ENCODE measurements at regions not wholly inside any gene's neighbourhood (a gene's known extent, or its start where the extent isn't known, plus 50 kb on each side); places are given as distances from the start of the nearest gene placed in this dataset.

DNA sequence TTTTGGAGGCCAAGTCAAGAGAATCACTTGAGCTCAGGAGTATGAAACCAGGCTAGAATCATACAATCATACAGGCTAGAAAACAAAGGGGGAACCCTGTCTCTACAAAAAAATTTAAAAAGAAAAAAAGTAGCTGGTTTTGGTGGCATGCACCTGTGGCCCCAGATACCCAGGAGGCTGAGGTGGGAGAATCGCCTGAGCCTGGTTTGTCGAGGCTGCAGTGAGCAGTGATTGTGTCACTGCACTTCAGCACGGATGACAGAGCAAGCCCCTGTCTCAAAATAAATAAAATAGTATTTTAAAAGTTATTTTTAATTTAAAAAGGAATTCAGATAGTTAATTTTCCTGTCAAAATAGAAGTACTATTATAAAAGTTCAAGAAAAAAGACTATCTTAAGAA lies 369.1 kb upstream of the SLITRK5 start:
- no peak overlapping the region for H3K4me3 Mint-ChIP-seq
- no peak overlapping the region for H3K27ac Mint-ChIP-seq
- peaks cover 39% of the 10 kb centered on the region for H3K9me3 Mint-ChIP-seq
- no peaks in the 10 kb centered on the region for H3K36me3 Mint-ChIP-seq (ENCODE audit: low read depth)
- no peak for DNase-seq
- H3K27me3 Mint-ChIP-seq (ENCODE audit: insufficient read depth) = no peaks in the 10 kb centered on the region
- TF ChIP-seq, protein P1, sequence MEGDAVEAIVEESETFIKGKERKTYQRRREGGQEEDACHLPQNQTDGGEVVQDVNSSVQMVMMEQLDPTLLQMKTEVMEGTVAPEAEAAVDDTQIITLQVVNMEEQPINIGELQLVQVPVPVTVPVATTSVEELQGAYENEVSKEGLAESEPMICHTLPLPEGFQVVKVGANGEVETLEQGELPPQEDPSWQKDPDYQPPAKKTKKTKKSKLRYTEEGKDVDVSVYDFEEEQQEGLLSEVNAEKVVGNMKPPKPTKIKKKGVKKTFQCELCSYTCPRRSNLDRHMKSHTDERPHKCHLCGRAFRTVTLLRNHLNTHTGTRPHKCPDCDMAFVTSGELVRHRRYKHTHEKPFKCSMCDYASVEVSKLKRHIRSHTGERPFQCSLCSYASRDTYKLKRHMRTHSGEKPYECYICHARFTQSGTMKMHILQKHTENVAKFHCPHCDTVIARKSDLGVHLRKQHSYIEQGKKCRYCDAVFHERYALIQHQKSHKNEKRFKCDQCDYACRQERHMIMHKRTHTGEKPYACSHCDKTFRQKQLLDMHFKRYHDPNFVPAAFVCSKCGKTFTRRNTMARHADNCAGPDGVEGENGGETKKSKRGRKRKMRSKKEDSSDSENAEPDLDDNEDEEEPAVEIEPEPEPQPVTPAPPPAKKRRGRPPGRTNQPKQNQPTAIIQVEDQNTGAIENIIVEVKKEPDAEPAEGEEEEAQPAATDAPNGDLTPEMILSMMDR (IDR thresholded peaks at IDR 0.05) = no peak
- no peaks in the 10 kb centered on the region for H3K4me1 Mint-ChIP-seq (ENCODE audit: low read depth)

DNA sequence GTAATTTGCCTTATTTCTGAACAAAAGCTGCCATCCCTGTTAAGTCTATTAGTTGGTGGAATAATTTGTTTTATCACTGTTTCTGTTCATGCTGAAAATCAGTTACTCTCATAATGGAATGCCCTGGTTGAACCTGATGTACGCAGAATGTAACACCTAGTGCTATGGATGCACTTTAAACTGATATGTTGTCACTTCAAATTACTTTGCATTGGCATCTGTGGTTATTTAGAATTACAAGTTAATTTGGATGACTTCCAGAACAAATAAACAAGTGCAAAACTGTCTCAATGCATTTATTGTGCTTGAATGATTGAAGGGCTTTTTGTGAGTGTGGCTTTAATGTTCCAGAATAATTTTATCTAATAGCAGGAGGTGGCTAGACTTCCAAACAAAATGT lies 368.2 kb upstream of the SLITRK5 start:
- TF ChIP-seq, protein P1 (IDR thresholded peaks at IDR 0.05) = no peak
- H3K27ac Mint-ChIP-seq = no peak overlapping the region
- DNase-seq = no peak
- H3K4me1 Mint-ChIP-seq (ENCODE audit: low read depth) = no peaks in the 10 kb centered on the region
- H3K36me3 Mint-ChIP-seq (ENCODE audit: low read depth) = no peaks in the 10 kb centered on the region
- no peaks in the 10 kb centered on the region for H3K27me3 Mint-ChIP-seq (ENCODE audit: insufficient read depth)
- H3K4me3 Mint-ChIP-seq = no peak overlapping the region
- H3K9me3 Mint-ChIP-seq = peaks cover 37% of the 10 kb centered on the region

DNA sequence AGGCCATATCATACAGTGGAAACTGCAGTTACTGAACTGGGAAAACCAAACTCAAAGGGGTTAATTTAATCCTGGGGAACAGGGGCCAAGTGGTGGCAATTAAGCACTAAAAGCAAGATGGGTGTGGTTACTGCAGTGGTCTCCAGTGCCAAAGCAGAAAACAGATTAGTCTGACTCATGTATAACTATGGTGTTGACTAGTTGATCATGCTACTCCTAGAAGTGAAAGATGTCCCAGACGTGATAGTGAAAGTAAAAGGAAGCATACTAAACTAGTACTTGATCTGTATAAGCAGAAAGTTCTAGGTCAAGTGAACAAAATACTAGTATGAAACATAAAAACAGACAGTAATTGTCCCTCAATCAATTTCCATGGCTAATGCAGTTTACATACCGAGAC lies 360.0 kb upstream of the SLITRK5 start:
- no peak for DNase-seq
- Mint-ChIP-seq H3K9me3 (peaks cover 38% of the 10 kb centered on the region), H3K4me3 (no peak overlapping the region), H3K27me3 (ENCODE audit: insufficient read depth) (no peaks in the 10 kb centered on the region), H3K4me1 (ENCODE audit: low read depth) (no peaks in the 10 kb centered on the region), H3K27ac (no peak overlapping the region), H3K36me3 (ENCODE audit: low read depth) (no peaks in the 10 kb centered on the region)
- TF ChIP-seq, protein P1 (IDR thresholded peaks at IDR 0.05) = no peak

DNA sequence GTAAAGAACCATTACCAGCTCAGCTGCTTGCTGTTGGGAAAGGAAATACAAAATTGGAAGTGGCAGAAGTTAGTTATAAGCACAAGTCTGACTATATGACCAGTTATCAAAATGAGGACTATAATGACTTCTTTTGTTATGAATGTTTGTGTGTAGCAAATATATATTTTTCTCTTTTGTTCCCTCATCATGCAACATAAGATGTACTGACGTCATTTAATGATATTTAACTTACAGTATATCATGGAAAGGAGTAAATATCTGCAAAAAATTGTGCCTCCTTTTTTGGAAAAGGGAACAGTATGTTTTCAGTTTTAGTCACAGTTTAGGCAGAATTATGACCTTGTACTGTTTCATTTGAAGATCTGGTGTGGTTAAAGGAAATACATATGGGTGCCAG lies 356.3 kb upstream of the SLITRK5 start:
- no peaks in the 10 kb centered on the region for H3K4me1 Mint-ChIP-seq (ENCODE audit: low read depth)
- H3K9me3 Mint-ChIP-seq = peaks cover 30% of the 10 kb centered on the region
- H3K4me3 Mint-ChIP-seq = no peak overlapping the region
- H3K36me3 Mint-ChIP-seq (ENCODE audit: low read depth) = no peaks in the 10 kb centered on the region
- TF ChIP-seq, protein P1 (IDR thresholded peaks at IDR 0.05) = no peak
- H3K27me3 Mint-ChIP-seq (ENCODE audit: insufficient read depth) = no peaks in the 10 kb centered on the region
- no peak overlapping the region for H3K27ac Mint-ChIP-seq
- DNase-seq = no peak

DNA sequence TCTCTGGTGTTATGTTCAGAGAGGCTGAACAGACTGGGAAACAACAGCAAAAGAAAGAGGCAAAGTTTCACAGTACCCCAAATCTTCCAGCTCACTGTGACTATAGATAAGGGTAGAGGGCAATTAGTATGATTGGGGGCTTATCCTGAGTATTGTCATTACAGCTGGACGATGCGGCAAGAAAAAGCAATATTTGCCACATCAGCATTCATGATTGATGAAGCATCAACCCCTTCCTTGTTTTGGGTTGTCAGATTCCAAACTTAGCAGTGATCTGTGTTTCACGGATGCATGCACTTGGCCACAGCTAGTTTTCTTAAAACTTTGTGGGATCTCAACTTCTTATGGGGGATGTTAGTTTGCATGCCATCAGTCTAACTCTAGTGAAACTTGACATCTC lies 348.8 kb upstream of the SLITRK5 start:
- TF ChIP-seq, protein P1 (IDR thresholded peaks at IDR 0.05) = no peak
- H3K4me1 Mint-ChIP-seq (ENCODE audit: low read depth) = no peaks in the 10 kb centered on the region
- H3K36me3 Mint-ChIP-seq (ENCODE audit: low read depth) = no peaks in the 10 kb centered on the region
- no peak for DNase-seq
- peaks cover 24% of the 10 kb centered on the region for H3K9me3 Mint-ChIP-seq
- no peaks in the 10 kb centered on the region; the same call in 1 of the 2 replicates for H3K27me3 Mint-ChIP-seq (ENCODE audit: insufficient read depth)
- no peak overlapping the region for H3K4me3 Mint-ChIP-seq
- H3K27ac Mint-ChIP-seq = no peak overlapping the region

DNA sequence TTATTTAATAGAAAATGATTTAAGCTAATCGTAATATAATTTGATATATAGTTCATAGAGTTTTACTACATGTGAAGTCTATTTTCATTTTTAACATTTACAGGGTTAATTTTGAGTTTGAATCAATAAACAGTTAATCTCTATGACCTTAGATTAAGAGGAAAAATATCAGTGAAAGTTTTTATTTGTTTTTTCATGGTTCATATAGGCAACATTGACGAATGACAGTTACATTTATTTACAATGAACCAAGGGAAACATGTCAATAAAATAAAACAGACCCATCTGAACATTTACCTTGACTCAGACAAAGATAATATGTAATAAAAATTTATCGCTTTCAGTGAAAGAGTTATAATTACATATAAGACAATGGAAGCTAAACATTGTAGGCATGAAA lies 346.6 kb upstream of the SLITRK5 start:
- no peaks in the 10 kb centered on the region; the same call in 1 of the 2 replicates for H3K27me3 Mint-ChIP-seq (ENCODE audit: insufficient read depth)
- peaks cover 21% of the 10 kb centered on the region for H3K9me3 Mint-ChIP-seq
- H3K4me1 Mint-ChIP-seq (ENCODE audit: low read depth) = no peaks in the 10 kb centered on the region
- no peaks in the 10 kb centered on the region for H3K36me3 Mint-ChIP-seq (ENCODE audit: low read depth)
- DNase-seq = no peak
- TF ChIP-seq, protein P1 (IDR thresholded peaks at IDR 0.05) = no peak
- H3K27ac Mint-ChIP-seq = no peak overlapping the region
- no peak overlapping the region for H3K4me3 Mint-ChIP-seq
